GM13976 (cell line): ENCODE measurements at regions not wholly inside any gene's neighbourhood (a gene's known extent, or its start where the extent isn't known, plus 50 kb on each side); places are given as distances from the start of the nearest gene placed in this dataset.
"Not testable (repeated sequence)": the region's sequence is repeated elsewhere in the genome, so short reads cannot be mapped to it uniquely, and the experiment has no call there.

ENCODE experiments used
- DNase-seq: peaks from one replicate; pipeline ENCODE4 v3.0.0; 2012; ENCODE audit warnings: low spot score
- in situ Hi-C: fragments of 300-500 bp; cut with MboI; formaldehyde crosslinking; loops from one replicate; pipeline ENCODE4 v1.12.0; 2022; ENCODE audit warnings: low sequenced_read_pairs, mixed read lengths, inconsistent platforms; ENCODE audit not compliant: unreplicated experiment
- TF ChIP-seq, protein P1 (sequence below): IDR thresholded peaks from 2 replicates; pipeline ENCODE4 v1.5.1; 2012; ENCODE audit warnings: borderline replicate concordance, mild to moderate bottlenecking; ENCODE audit not compliant: insufficient read depth; ENCODE audit errors: extremely low read depth, missing control alignments, control extremely low read depth

DNA sequence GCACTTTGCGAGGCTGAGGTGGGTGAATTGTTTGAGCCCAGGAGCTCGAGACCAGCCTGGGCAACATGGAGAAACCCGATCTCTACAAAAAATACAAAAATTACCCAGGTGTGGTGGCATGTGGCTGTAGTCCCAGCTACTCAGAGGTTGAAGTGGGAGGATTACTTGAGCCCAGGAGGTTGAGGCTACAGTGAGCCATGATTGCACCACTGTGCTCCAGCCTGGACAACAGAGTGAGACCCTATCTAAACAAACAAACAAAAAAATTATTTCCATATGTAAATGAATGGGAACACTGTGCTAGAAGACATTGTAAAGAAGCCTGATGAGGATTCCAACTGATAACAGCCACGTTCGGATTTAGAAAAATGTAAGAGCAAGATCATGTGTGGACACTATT, 154.2 kb downstream of the ZFP64 start:
- no peak for DNase-seq
- TF ChIP-seq, protein P1, sequence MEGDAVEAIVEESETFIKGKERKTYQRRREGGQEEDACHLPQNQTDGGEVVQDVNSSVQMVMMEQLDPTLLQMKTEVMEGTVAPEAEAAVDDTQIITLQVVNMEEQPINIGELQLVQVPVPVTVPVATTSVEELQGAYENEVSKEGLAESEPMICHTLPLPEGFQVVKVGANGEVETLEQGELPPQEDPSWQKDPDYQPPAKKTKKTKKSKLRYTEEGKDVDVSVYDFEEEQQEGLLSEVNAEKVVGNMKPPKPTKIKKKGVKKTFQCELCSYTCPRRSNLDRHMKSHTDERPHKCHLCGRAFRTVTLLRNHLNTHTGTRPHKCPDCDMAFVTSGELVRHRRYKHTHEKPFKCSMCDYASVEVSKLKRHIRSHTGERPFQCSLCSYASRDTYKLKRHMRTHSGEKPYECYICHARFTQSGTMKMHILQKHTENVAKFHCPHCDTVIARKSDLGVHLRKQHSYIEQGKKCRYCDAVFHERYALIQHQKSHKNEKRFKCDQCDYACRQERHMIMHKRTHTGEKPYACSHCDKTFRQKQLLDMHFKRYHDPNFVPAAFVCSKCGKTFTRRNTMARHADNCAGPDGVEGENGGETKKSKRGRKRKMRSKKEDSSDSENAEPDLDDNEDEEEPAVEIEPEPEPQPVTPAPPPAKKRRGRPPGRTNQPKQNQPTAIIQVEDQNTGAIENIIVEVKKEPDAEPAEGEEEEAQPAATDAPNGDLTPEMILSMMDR: no peak
- in situ Hi-C loops: no loop called here

DNA sequence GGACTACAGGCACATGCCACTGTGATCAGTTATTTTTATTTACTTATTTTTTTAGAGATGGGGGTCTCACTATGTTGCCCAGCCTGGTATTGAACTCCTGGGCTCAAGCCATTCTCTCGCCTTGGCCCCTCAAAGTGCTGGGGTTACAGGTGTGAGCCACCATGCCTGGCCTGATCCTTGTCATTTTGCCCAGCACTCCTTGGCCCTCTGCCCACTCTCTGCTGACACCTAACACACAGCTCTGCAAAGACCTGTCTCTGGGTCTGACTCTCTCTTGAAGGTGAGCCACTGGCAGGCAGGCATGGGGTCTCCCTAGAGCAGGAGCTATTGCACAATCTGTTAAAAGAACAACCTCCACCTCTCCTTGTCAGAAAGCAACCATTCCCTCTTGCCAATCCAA, 155.6 kb downstream of the ZFP64 start:
- TF ChIP-seq, protein P1: no peak
- no peak for DNase-seq
- in situ Hi-C loops: no loop called here

DNA sequence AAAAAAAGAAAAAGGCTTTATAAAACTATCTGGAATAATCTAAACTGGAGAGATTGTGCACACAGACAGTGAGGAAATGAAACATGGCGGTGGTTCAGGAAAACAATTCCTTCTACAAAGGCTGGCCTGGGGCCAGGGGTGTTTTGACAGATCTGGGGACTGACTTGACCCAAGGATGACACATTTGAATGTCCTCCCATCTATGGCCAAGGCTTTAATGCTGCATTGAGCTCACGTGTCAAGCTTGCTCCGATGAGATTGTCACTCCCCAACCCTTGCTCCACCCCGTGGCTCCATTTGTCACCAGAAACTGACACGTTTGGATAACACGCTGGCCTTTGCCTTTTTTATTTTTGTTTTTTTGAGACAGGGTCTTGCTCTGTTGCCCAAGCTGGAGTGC, 156.1 kb downstream of the ZFP64 start:
- in situ Hi-C loops: no loop called here
- TF ChIP-seq, protein P1: no peak
- DNase-seq: no peak

DNA sequence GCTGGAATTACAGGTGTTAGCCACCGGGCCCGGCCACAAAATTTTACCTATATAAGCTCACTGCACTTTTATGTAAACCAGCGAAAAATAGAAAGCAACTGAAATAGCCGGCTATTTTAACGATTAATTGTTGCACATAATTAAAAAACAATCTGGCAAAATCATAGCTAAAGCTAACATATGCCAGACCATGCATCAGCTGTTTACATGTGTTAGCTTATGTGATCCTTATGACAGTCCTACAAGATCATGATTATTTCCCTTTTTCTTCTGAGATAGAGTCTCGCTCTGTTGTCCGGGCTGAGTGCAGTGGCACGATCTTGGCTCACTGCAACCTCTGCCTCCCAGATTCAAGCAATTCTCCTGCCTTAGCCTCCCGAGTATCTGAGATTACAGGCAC, 157.0 kb downstream of the ZFP64 start:
- TF ChIP-seq, protein P1: no peak
- DNase-seq: no peak
- in situ Hi-C loops: no loop called here

DNA sequence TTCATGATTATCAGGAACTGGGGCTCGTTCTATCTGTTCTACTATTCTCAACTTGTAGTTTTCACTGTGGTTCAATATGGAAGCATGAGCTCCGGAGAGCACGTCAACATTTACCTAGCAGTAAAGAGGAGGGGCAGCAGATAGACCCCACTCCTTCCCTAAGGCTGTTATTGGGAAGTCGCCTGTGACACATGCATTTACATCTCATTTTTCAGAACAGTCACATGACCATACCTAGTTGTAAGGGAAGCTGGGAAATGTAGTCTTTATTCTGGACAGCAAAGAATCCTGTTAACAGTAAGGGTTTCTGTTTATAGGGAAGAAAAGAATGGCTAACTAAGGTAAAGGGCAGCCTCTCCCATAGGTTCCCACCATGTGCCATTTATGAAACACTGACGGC, 158.3 kb downstream of the ZFP64 start:
- DNase-seq: no peak
- TF ChIP-seq, protein P1: no peak
- in situ Hi-C loops: no loop called here

DNA sequence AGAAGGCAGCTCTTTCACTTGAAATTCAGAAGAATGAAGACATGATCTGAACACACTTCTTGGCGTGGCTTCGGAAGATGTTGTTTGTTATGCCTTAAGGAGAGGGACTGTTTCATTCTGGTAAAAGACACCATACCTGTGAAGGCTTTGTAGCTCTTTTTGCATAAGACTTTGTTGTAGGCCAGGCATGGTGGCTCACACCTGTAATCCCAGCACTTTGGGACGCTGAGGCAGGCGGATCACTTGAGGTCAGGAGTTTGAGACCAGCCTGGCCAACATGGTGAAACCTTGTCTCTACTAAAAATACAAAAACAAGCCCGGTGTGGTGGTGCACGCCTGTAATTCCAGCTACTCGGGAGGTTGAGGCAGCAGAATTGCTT, 159.3 kb downstream of the ZFP64 start:
- DNase-seq, in situ Hi-C loops: not testable (repeated sequence)

DNA sequence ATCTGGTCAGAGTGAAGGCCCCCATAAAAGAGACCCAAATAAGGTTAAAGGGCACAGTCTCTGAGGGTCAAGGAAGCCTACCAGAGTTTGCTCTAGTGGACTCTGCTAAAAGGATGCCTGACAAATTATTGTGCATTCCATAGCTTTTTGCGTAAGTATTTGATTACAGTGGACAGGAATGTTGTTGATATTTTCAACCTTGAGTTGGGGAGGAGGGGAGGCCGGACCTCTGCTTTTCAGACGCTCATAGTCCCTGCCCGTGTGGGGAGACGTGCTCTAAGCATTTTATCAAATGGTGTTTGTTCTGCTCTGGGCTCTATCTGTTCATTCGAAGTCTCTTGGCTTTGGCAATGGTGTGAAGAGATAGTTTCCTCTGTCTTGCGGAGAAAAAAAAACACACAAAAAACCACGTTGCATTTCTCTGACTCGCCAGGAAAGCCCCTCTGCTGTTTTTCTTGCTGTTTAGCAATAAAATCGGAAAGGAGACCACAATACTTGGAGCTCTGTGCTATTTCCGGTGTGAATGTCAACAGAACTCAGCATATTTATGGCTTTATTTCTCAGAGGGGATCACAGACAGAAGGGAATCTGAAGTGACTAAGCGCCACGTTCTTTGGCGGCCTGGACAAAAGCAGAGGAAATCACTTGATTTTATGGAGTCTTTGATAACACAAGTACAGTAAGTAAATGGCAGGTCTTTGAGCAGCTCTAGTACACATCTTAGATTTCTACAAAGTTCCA, 159.8 kb downstream of the ZFP64 start:
- no peak for DNase-seq
- TF ChIP-seq, protein P1: no peak
- in situ Hi-C loops: no loop called here
